WTC11 (cell line): ENCODE measurements at regions not wholly inside any gene's neighbourhood (a gene's known extent, or its start where the extent isn't known, plus 50 kb on each side); places are given as distances from the start of the nearest gene placed in this dataset.

Experiments used
- ATAC-seq: fragments of 200-7000 bp; cut with Tn5 transposase; 2 replicates; pipeline ENCODE4 v1.10.0; 2021; ENCODE audit warnings: mild to moderate bottlenecking, moderate library complexity
- CTCF ChIA-PET: fragments of 300-600 bp; sonication (Branson Sonifier 250); formaldehyde crosslinking; loops from one replicate; lab custom pipeline; 2021; ENCODE audit warnings: antibody characterized with exemption; lab: Charles Lee
- POLR2A ChIA-PET: fragments of 350-600 bp; sonication (Branson Sonifier 250); formaldehyde crosslinking; loops from one replicate; lab custom pipeline; 2021; ENCODE audit warnings: antibody characterized with exemption; lab: Charles Lee
- DNase-seq: peaks from one replicate; pipeline ENCODE4 v3.0.0; 2021; ENCODE audit warnings: low spot score
- H3K27ac Mint-ChIP-seq: 2 replicates; pipeline ENCODE4 v1.8.0; 2021; ENCODE audit warnings: mixed read lengths
- H3K27me3 Mint-ChIP-seq: 2 replicates; pipeline ENCODE4 v1.8.0; 2021; ENCODE audit warnings: low read depth, mild to moderate bottlenecking, moderate library complexity, mixed read lengths
- H3K36me3 Mint-ChIP-seq: 2 replicates; pipeline ENCODE4 v1.8.0; 2021; ENCODE audit warnings: mixed read lengths
- H3K4me1 Mint-ChIP-seq: 2 replicates; pipeline ENCODE4 v1.8.0; 2022; ENCODE audit warnings: mixed read lengths
- H3K4me3 Mint-ChIP-seq: 2 replicates; pipeline ENCODE4 v1.8.0; 2021; ENCODE audit warnings: mild to moderate bottlenecking, moderate library complexity, mixed read lengths
- H3K9me3 Mint-ChIP-seq: 2 replicates; pipeline ENCODE4 v1.8.0; 2021; ENCODE audit warnings: mixed read lengths
- ERG ChIP-seq: fragments of 250-450 bp; sonication (Bioruptor Pico); IDR thresholded peaks from 2 replicates; pipeline ENCODE4 v1.8.0; 2021; ENCODE audit warnings: mild to moderate bottlenecking
- IRF2 ChIP-seq: sonication (generic); formaldehyde crosslinking; IDR thresholded peaks from 2 replicates; pipeline ENCODE4 v1.8.0; 2022; ENCODE audit warnings: low read depth, missing genetic modification reagents, borderline replicate concordance
- JAZF1 ChIP-seq: fragments of 250-450 bp; sonication (Bioruptor Pico); IDR thresholded peaks from 2 replicates; pipeline ENCODE4 v1.9.0; 2021; ENCODE audit warnings: moderate library complexity, mild to moderate bottlenecking, inconsistent platforms
- JUN ChIP-seq: sonication (generic); formaldehyde crosslinking; IDR thresholded peaks from 2 replicates; pipeline ENCODE4 v1.8.0; 2023; ENCODE audit warnings: mild to moderate bottlenecking, missing genetic modification reagents
- NR3C1 ChIP-seq: sonication (generic); formaldehyde crosslinking; conservative IDR thresholded peaks from 2 replicates; pipeline ENCODE4 v1.8.1; 2023; ENCODE audit warnings: low read depth, mild to moderate bottlenecking, missing genetic modification reagents
- RORB ChIP-seq: fragments of 250-450 bp; sonication (Bioruptor Pico); IDR thresholded peaks from 2 replicates; pipeline ENCODE4 v1.9.0; 2021; ENCODE audit warnings: mild to moderate bottlenecking
- SMAD4 ChIP-seq: sonication (generic); formaldehyde crosslinking; IDR thresholded peaks from 2 replicates; pipeline ENCODE4 v1.8.0; 2022; ENCODE audit warnings: mild to moderate bottlenecking, missing genetic modification reagents
- SP1 ChIP-seq: sonication (generic); formaldehyde crosslinking; conservative IDR thresholded peaks from 2 replicates; pipeline ENCODE4 v1.8.1; 2022; ENCODE audit warnings: missing genetic modification reagents
- TCF7 ChIP-seq: sonication (generic); formaldehyde crosslinking; IDR thresholded peaks from 2 replicates; pipeline ENCODE4 v1.8.0; 2022; ENCODE audit warnings: mild to moderate bottlenecking, low read depth, missing genetic modification reagents, moderate library complexity
- TEAD1 ChIP-seq: sonication (generic); formaldehyde crosslinking; IDR thresholded peaks from 2 replicates; pipeline ENCODE4 v1.8.0; 2022; ENCODE audit warnings: mild to moderate bottlenecking, missing genetic modification reagents
- TP53 ChIP-seq: sonication (generic); formaldehyde crosslinking; IDR thresholded peaks from 2 replicates; pipeline ENCODE4 v1.8.1; 2023; ENCODE audit warnings: mild to moderate bottlenecking, missing genetic modification reagents
- USF2 ChIP-seq: sonication (generic); formaldehyde crosslinking; IDR thresholded peaks from 2 replicates; pipeline ENCODE4 v1.8.1; 2023; ENCODE audit warnings: mild to moderate bottlenecking, missing genetic modification reagents, moderate library complexity
- ZNF232 ChIP-seq: sonication (generic); formaldehyde crosslinking; IDR thresholded peaks from 2 replicates; pipeline ENCODE4 v1.8.0; 2022; ENCODE audit warnings: mild to moderate bottlenecking, missing genetic modification reagents
- ZNF425 ChIP-seq: fragments of 250-450 bp; sonication (Bioruptor Pico); conservative IDR thresholded peaks from 2 replicates; pipeline ENCODE4 v1.9.0; 2021; ENCODE audit warnings: mild to moderate bottlenecking
- ZNF512 ChIP-seq: sonication (generic); formaldehyde crosslinking; IDR thresholded peaks from 2 replicates; pipeline ENCODE4 v1.8.1; 2022; ENCODE audit warnings: missing genetic modification reagents, borderline replicate concordance
- ZNF671 ChIP-seq: fragments of 250-450 bp; sonication (Bioruptor Pico); IDR thresholded peaks from 2 replicates; pipeline ENCODE4 v1.8.0; 2021; ENCODE audit warnings: mild to moderate bottlenecking
- TF ChIP-seq, protein P1 (sequence below): sonication (generic); formaldehyde crosslinking; IDR thresholded peaks from 2 replicates; pipeline ENCODE4 v1.8.0; 2022; ENCODE audit warnings: missing genetic modification reagents
- TF ChIP-seq, protein P2 (sequence below): sonication (generic); formaldehyde crosslinking; IDR thresholded peaks from 2 replicates; pipeline ENCODE4 v1.8.1; 2023; ENCODE audit warnings: mild to moderate bottlenecking, missing genetic modification reagents
- TF ChIP-seq, protein P3 (sequence below): sonication (generic); formaldehyde crosslinking; IDR thresholded peaks from 2 replicates; pipeline ENCODE4 v1.8.1; 2022; ENCODE audit warnings: low read depth, missing genetic modification reagents, borderline replicate concordance
- TF ChIP-seq, protein P4 (sequence below): sonication (generic); formaldehyde crosslinking; IDR thresholded peaks from 2 replicates; pipeline ENCODE4 v1.8.0; 2022; ENCODE audit warnings: mild to moderate bottlenecking, missing genetic modification reagents

GRCh38 chr5:160923411-160923810 lies 71.4 kb upstream of the ATP10B start (continued):
- no peak for TF ChIP-seq ZNF512 (CRISPR knock-in tag)
- no peak for TF ChIP-seq IRF2 (CRISPR knock-in tag)
- TF ChIP-seq ZNF671 (CRISPR knock-in tag), result no peak
- TF ChIP-seq ERG (CRISPR knock-in tag), result no peak
- TF ChIP-seq, protein P1, sequence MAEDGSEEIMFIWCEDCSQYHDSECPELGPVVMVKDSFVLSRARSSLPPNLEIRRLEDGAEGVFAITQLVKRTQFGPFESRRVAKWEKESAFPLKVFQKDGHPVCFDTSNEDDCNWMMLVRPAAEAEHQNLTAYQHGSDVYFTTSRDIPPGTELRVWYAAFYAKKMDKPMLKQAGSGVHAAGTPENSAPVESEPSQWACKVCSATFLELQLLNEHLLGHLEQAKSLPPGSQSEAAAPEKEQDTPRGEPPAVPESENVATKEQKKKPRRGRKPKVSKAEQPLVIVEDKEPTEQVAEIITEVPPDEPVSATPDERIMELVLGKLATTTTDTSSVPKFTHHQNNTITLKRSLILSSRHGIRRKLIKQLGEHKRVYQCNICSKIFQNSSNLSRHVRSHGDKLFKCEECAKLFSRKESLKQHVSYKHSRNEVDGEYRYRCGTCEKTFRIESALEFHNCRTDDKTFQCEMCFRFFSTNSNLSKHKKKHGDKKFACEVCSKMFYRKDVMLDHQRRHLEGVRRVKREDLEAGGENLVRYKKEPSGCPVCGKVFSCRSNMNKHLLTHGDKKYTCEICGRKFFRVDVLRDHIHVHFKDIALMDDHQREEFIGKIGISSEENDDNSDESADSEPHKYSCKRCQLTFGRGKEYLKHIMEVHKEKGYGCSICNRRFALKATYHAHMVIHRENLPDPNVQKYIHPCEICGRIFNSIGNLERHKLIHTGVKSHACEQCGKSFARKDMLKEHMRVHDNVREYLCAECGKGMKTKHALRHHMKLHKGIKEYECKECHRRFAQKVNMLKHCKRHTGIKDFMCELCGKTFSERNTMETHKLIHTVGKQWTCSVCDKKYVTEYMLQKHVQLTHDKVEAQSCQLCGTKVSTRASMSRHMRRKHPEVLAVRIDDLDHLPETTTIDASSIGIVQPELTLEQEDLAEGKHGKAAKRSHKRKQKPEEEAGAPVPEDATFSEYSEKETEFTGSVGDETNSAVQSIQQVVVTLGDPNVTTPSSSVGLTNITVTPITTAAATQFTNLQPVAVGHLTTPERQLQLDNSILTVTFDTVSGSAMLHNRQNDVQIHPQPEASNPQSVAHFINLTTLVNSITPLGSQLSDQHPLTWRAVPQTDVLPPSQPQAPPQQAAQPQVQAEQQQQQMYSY (CRISPR knock-in tag), result no peak

DNA sequence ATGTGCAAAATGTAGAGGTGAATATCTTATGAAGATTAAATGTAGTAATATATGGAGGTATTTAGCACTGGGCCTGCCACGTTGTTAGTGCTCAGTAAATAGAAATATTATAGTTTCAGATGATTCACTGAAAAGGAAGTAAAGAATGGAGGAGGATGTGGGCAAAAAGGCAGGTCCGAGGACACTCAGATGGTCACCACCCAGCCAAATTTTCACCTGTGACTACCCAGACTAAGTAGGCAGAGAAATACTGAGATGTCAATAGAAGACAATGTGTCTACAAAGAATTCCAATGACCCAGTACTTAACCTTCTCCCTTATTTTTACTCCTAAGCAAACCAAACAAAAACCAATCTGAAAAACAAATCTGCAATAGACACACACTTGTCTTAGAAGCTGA lies 70.3 kb upstream of the ATP10B start:
- Mint-ChIP-seq H3K4me1 (peaks cover 32% of the 10 kb centered on the region), H3K36me3 (no peaks in the 10 kb centered on the region), H3K4me3 (no peak overlapping the region), H3K9me3 (peaks cover 3% of the 10 kb centered on the region; the same call in 1 of the 2 replicates), H3K27ac (no peak overlapping the region), H3K27me3 (no peaks in the 10 kb centered on the region)
- POLR2A ChIA-PET, result no interaction called here
- CTCF ChIA-PET, result no interaction called here
- DNase-seq (no peak), ATAC-seq (no peak)
- TF ChIP-seq SMAD4 (CRISPR knock-in tag) (no peak), ZNF232 (CRISPR knock-in tag) (no peak), JUN (CRISPR knock-in tag) (no peak), NR3C1 (CRISPR knock-in tag) (no peak), RORB (CRISPR knock-in tag) (no peak), ZNF425 (CRISPR knock-in tag) (no peak), USF2 (no peak), TP53 (no peak), TCF7 (CRISPR knock-in tag) (no peak), TEAD1 (no peak), JAZF1 (CRISPR knock-in tag) (no peak), IRF2 (CRISPR knock-in tag) (no peak), SP1 (no peak)
- TF ChIP-seq, protein P2, sequence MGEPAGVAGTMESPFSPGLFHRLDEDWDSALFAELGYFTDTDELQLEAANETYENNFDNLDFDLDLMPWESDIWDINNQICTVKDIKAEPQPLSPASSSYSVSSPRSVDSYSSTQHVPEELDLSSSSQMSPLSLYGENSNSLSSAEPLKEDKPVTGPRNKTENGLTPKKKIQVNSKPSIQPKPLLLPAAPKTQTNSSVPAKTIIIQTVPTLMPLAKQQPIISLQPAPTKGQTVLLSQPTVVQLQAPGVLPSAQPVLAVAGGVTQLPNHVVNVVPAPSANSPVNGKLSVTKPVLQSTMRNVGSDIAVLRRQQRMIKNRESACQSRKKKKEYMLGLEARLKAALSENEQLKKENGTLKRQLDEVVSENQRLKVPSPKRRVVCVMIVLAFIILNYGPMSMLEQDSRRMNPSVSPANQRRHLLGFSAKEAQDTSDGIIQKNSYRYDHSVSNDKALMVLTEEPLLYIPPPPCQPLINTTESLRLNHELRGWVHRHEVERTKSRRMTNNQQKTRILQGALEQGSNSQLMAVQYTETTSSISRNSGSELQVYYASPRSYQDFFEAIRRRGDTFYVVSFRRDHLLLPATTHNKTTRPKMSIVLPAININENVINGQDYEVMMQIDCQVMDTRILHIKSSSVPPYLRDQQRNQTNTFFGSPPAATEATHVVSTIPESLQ (CRISPR knock-in tag), result no peak
- TF ChIP-seq, protein P3, sequence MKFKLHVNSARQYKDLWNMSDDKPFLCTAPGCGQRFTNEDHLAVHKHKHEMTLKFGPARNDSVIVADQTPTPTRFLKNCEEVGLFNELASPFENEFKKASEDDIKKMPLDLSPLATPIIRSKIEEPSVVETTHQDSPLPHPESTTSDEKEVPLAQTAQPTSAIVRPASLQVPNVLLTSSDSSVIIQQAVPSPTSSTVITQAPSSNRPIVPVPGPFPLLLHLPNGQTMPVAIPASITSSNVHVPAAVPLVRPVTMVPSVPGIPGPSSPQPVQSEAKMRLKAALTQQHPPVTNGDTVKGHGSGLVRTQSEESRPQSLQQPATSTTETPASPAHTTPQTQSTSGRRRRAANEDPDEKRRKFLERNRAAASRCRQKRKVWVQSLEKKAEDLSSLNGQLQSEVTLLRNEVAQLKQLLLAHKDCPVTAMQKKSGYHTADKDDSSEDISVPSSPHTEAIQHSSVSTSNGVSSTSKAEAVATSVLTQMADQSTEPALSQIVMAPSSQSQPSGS, result no peak
- TF ChIP-seq, protein P4, sequence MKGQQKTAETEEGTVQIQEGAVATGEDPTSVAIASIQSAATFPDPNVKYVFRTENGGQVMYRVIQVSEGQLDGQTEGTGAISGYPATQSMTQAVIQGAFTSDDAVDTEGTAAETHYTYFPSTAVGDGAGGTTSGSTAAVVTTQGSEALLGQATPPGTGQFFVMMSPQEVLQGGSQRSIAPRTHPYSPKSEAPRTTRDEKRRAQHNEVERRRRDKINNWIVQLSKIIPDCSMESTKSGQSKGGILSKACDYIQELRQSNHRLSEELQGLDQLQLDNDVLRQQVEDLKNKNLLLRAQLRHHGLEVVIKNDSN (CRISPR knock-in tag), result no peak
